ENCODE measurements at regions not wholly inside any gene's neighbourhood (a gene's known extent, or its start where the extent isn't known, plus 50 kb on each side); places are given as distances from the start of the nearest gene placed in this dataset.

DNA sequence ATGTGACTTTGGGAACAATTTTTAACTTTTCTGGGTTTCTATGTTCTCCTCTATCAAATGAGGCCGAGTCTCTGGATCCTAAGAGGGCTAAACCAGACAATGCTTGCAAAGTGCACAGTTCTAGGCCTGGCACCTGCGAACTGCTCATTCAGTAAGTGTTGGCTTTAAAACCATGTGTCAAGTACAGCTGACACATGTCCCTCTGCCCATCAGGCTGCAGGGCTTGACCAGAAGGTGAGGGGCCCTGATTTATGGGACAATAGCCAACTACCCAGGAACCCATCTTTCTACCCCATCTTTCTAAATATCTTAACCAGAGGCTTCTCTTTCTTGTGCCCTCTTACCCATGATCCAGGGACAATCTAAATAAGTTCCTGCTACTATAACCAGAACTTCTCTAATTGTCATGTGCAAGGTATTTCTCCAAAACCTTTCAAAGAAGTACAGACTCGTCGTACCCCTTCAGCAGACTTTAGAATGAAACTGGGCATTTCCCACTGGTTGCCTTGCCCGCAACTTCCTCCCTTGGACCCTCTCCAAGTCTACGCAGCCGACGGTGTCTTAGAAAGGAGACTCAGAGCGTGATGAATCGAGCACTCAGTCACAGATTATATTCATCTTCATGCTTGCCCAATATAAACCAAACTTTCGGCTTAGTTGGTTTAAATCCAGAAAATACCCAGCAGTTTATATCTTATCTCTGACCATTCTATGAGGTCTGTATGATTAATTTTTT is 69.8 kb upstream of the STEAP1B start:
- H3K36me3 ChIP-seq = peaks cover 0 to 9% (median 0%) of the 10 kb centered on the region in 9 donors
- H3K27ac ChIP-seq = no peak overlapping the region
- TF ChIP-seq, protein P1, sequence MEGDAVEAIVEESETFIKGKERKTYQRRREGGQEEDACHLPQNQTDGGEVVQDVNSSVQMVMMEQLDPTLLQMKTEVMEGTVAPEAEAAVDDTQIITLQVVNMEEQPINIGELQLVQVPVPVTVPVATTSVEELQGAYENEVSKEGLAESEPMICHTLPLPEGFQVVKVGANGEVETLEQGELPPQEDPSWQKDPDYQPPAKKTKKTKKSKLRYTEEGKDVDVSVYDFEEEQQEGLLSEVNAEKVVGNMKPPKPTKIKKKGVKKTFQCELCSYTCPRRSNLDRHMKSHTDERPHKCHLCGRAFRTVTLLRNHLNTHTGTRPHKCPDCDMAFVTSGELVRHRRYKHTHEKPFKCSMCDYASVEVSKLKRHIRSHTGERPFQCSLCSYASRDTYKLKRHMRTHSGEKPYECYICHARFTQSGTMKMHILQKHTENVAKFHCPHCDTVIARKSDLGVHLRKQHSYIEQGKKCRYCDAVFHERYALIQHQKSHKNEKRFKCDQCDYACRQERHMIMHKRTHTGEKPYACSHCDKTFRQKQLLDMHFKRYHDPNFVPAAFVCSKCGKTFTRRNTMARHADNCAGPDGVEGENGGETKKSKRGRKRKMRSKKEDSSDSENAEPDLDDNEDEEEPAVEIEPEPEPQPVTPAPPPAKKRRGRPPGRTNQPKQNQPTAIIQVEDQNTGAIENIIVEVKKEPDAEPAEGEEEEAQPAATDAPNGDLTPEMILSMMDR (IDR thresholded peaks at IDR 0.05) = no peak
- no peak for TF ChIP-seq POLR2A (IDR thresholded peaks at IDR 0.05)
- no peaks in the 10 kb centered on the region for H3K9me3 ChIP-seq
- H3K27me3 ChIP-seq = peaks cover 0 to 4% (median 0%) of the 10 kb centered on the region in 9 donors
- no peak overlapping the region for H3K4me3 ChIP-seq
- ATAC-seq (peak in 1 of 4 donors; percentile 29), DNase-seq (no peak)
- 67 to 75% (median 72%) methylated on average over 11 of the region's 11 CpGs for WGBS, 4 donors
- intact Hi-C loops (cut with DNase I) = loop anchor here in 2 of 10 donors (10.0 kb wide), 1 partner anchor 285 kb away; no protein-coding TSS in a partner anchor
- H3K4me1 ChIP-seq = peaks cover 0 to 43% (median 15%) of the 10 kb centered on the region in 12 donors

GRCh38 chr7:22566592-22566991 is 66.6 kb upstream of the STEAP1B start:
- Histone ChIP-seq H3K27me3 (peaks cover 0 to 4% (median 0%) of the 10 kb centered on the region in 9 donors), H3K4me1 (peaks cover 6 to 64% (median 41%) of the 10 kb centered on the region in 12 donors), H3K4me3 (no peak overlapping the region), H3K9me3 (no peaks in the 10 kb centered on the region), H3K36me3 (no peaks in the 10 kb centered on the region), H3K27ac (no peak overlapping the region)
- intact Hi-C loops (cut with DNase I) = loop anchor here in 2 of 10 donors (10.0 kb wide), 1 partner anchor 288 kb away; no protein-coding TSS in a partner anchor
- WGBS, 4 donors = 81 to 88% (median 84%) methylated on average over 4 of the region's 4 CpGs
- ATAC-seq (no peak), DNase-seq (no peak)
- TF ChIP-seq, protein P1 (IDR thresholded peaks at IDR 0.05) = no peak
- no peak for TF ChIP-seq POLR2A (IDR thresholded peaks at IDR 0.05)

- no peak for ATAC-seq
- peaks cover 0 to 4% (median 0%) of the 10 kb centered on the region in 9 donors for H3K27me3 ChIP-seq
- intact Hi-C loops (cut with DNase I) = loop anchor here in 2 of 10 donors (10.0 kb wide), 1 partner anchor 289 kb away; no protein-coding TSS in a partner anchor
- 91 to 93% (median 92%) methylated on average over 4 of the region's 4 CpGs for WGBS, 4 donors
- TF ChIP-seq, protein P1 (IDR thresholded peaks at IDR 0.05) = no peak
- no peak for TF ChIP-seq POLR2A (IDR thresholded peaks at IDR 0.05)
- peak overlapping the region in 4 of 12 donors; percentile 61 to 77 (median 70) for H3K27ac ChIP-seq
- no peak overlapping the region for H3K4me3 ChIP-seq
- H3K36me3 ChIP-seq = no peaks in the 10 kb centered on the region
- no peak for DNase-seq
- no peaks in the 10 kb centered on the region for H3K9me3 ChIP-seq
- peaks cover 7 to 64% (median 42%) of the 10 kb centered on the region in 12 donors for H3K4me1 ChIP-seq
Observed at GRCh38 chr7:22566176-22566575, 66.2 kb upstream of the STEAP1B start.

- TF ChIP-seq POLR2A (IDR thresholded peaks at IDR 0.05) = no peak
- TF ChIP-seq, protein P1 (IDR thresholded peaks at IDR 0.05) = no peak
- intact Hi-C loops (cut with DNase I) = loop anchor here in 4 of 10 donors (2.0 to 10.0 kb wide), 3 partner anchors 17 to 289 kb away; partner anchors contain the start of gene IL6 (in 1 of the 4)
- peaks cover 0 to 4% (median 0%) of the 10 kb centered on the region in 9 donors for H3K27me3 ChIP-seq
- ATAC-seq (peak in 3 of 4 donors; percentile 19 to 51 (median 27)), DNase-seq (peak in 3 of 5 donors; percentile 43 to 68 (median 55))
- no peaks in the 10 kb centered on the region for H3K9me3 ChIP-seq
- peak overlapping the region in 1 of 12 donors; percentile 5 for H3K4me3 ChIP-seq
- WGBS, 4 donors = 24 to 50% (median 38%) methylated on average over 1 of the region's 1 CpG
- peak overlapping the region; percentile 18 to 81 (median 71) for H3K27ac ChIP-seq
- peaks cover 7 to 71% (median 48%) of the 10 kb centered on the region in 12 donors for H3K4me1 ChIP-seq
- H3K36me3 ChIP-seq = no peaks in the 10 kb centered on the region
Observed at GRCh38 chr7:22565315-22565811, 65.4 kb upstream of the STEAP1B start.
